Mesendoderm (in vitro differentiated cells): ENCODE measurements at regions not wholly inside any gene's neighbourhood (a gene's known extent, or its start where the extent isn't known, plus 50 kb on each side); places are given as distances from the start of the nearest gene placed in this dataset.
"Not testable (repeated sequence)": the region's sequence is repeated elsewhere in the genome, so short reads cannot be mapped to it uniquely, and the experiment has no call there.

Experiments
- DNase-seq: peaks from one replicate; pipeline ENCODE4 v3.0.0; 2013
- H2AK5ac ChIP-seq: 2 replicates; pipeline ENCODE4 v1.6.1; 2013; ENCODE audit warnings: low read length, inconsistent platforms
- H2BK120ac ChIP-seq: 2 replicates; pipeline ENCODE4 v1.6.1; 2013; ENCODE audit warnings: low read depth, mild to moderate bottlenecking, low read length, moderate library complexity, mixed read lengths
- H2BK15ac ChIP-seq: replicated peaks from 2 replicates; pipeline ENCODE4 v1.6.1; 2013; ENCODE audit warnings: low read depth, mild to moderate bottlenecking, moderate library complexity
- H2BK5ac ChIP-seq: 2 replicates; pipeline ENCODE4 v1.6.1; 2013; ENCODE audit warnings: low read length, inconsistent platforms
- H3K18ac ChIP-seq: 2 replicates; pipeline ENCODE4 v1.6.1; 2013; ENCODE audit warnings: mild to moderate bottlenecking, low read length, mixed read lengths
- H3K23ac ChIP-seq: one replicate; pipeline ENCODE4 v1.6.1; 2013; ENCODE audit warnings: low read length
- H3K27ac ChIP-seq: 2 replicates; pipeline ENCODE4 v1.5.1; 2013; ENCODE audit warnings: low read depth, mild to moderate bottlenecking, inconsistent platforms, low read length, moderate library complexity
- H3K27me3 ChIP-seq: 2 replicates; pipeline ENCODE4 v1.6.1; 2013; ENCODE audit warnings: low read length, control low read depth, mild to moderate bottlenecking, inconsistent platforms; ENCODE audit not compliant: insufficient read depth, poor library complexity
- H3K36me3 ChIP-seq: 2 replicates; pipeline ENCODE4 v1.6.1; 2013; ENCODE audit warnings: low read length, inconsistent platforms; ENCODE audit not compliant: control insufficient read depth, insufficient read depth
- H3K4ac ChIP-seq: one replicate; pipeline ENCODE4 v1.6.1; 2013; ENCODE audit warnings: low read depth, mild to moderate bottlenecking, low read length, moderate library complexity
- H3K4me1 ChIP-seq: 2 replicates; pipeline ENCODE4 v1.6.1; 2013; ENCODE audit warnings: low read depth, low read length, inconsistent platforms; ENCODE audit not compliant: control insufficient read depth
- H3K4me2 ChIP-seq: 2 replicates; pipeline ENCODE4 v1.6.1; 2013; ENCODE audit warnings: low read length
- H3K4me3 ChIP-seq: 2 replicates; pipeline ENCODE4 v1.5.1; 2013; ENCODE audit warnings: mild to moderate bottlenecking, low read length
- H3K56ac ChIP-seq: one replicate; pipeline ENCODE4 v1.6.1; 2013; ENCODE audit warnings: low read length
- H3K79me1 ChIP-seq: 2 replicates; pipeline ENCODE4 v1.6.1; 2013; ENCODE audit warnings: low read length, inconsistent platforms
- H3K79me2 ChIP-seq: 2 replicates; pipeline ENCODE4 v1.6.1; 2013; ENCODE audit warnings: mild to moderate bottlenecking, low read length; ENCODE audit not compliant: control insufficient read depth, insufficient read depth
- H3K9ac ChIP-seq: 2 replicates; pipeline ENCODE4 v1.6.1; 2013; ENCODE audit warnings: low read length, inconsistent platforms
- H4K5ac ChIP-seq: one replicate; pipeline ENCODE4 v1.6.1; 2013; ENCODE audit warnings: low read length
- H4K8ac ChIP-seq: one replicate; pipeline ENCODE4 v1.6.1; 2013; ENCODE audit warnings: low read depth, mild to moderate bottlenecking, control low read depth, low read length, moderate library complexity
- WGBS: extraction: QIAGEN DNeasy Blood & Tissue Kit; methylation state at CpG from one replicate; pipeline ENCODE4 v1.1.7; 2013; ENCODE audit warnings: low lambda C conversion rate, missing lambda C conversion rate; ENCODE audit not compliant: insufficient coverage; ENCODE audit errors: extremely low coverage; 5-methylcytosine and 5-hydroxymethylcytosine counted together

- not testable (repeated sequence) for H3K9ac ChIP-seq, H2BK5ac ChIP-seq, H3K79me1 ChIP-seq, H4K8ac ChIP-seq, H2AK5ac ChIP-seq, H3K27ac ChIP-seq, H3K4me1 ChIP-seq, H3K79me2 ChIP-seq, H3K36me3 ChIP-seq, H3K27me3 ChIP-seq, H3K4me2 ChIP-seq, H3K4me3 ChIP-seq, H2BK120ac ChIP-seq, H3K18ac ChIP-seq, H3K4ac ChIP-seq, H2BK15ac ChIP-seq, H3K23ac ChIP-seq, H3K56ac ChIP-seq, H4K5ac ChIP-seq, DNase-seq
- no CpG with 5 or more reads among the region's 1 CpG for WGBS
Measured at GRCh38 chr11:110843053-110843452, 130.8 kb upstream of the ARHGAP20 start.

GRCh38 chr11:110838808-110839207 lies 126.6 kb upstream of the ARHGAP20 start:
- Histone ChIP-seq H3K4me1 (no peaks in the 10 kb centered on the region), H2BK15ac (no peak overlapping the region), H3K79me2 (no peaks in the 10 kb centered on the region), H3K27ac (no peak overlapping the region), H3K4ac (no peak overlapping the region), H3K79me1 (no peaks in the 10 kb centered on the region), H3K18ac (no peak overlapping the region), H3K9ac (no peak overlapping the region), H2AK5ac (no peak overlapping the region), H4K5ac (no peak overlapping the region), H3K4me3 (no peak overlapping the region), H3K23ac (no peak overlapping the region), H2BK5ac (no peak overlapping the region), H2BK120ac (no peak overlapping the region), H3K27me3 (no peaks in the 10 kb centered on the region), H3K4me2 (no peak overlapping the region), H4K8ac (no peak overlapping the region), H3K36me3 (no peaks in the 10 kb centered on the region), H3K56ac (no peak overlapping the region)
- WGBS, result no CpG with 5 or more reads among the region's 2 CpGs
- peak; percentile 86 for DNase-seq

- Histone ChIP-seq H3K9ac (no peak overlapping the region), H3K23ac (no peak overlapping the region), H3K36me3 (no peaks in the 10 kb centered on the region), H2BK120ac (no peak overlapping the region), H3K18ac (no peak overlapping the region), H3K4me3 (no peak overlapping the region), H3K27me3 (no peaks in the 10 kb centered on the region), H3K79me1 (no peaks in the 10 kb centered on the region), H3K27ac (no peak overlapping the region), H3K4me2 (no peak overlapping the region), H2BK5ac (no peak overlapping the region), H2AK5ac (no peak overlapping the region), H4K5ac (no peak overlapping the region), H3K56ac (no peak overlapping the region), H3K4me1 (no peaks in the 10 kb centered on the region), H3K4ac (no peak overlapping the region), H3K79me2 (no peaks in the 10 kb centered on the region), H2BK15ac (no peak overlapping the region), H4K8ac (no peak overlapping the region)
- whole genome bisulfite sequencing, result no CpG with 5 or more reads among the region's 3 CpGs
- DNase-seq, result no peak
Measured at GRCh38 chr11:110837603-110838002, 125.4 kb upstream of the ARHGAP20 start.

GRCh38 chr11:110835106-110835505 lies 122.9 kb upstream of the ARHGAP20 start:
- no peak overlapping the region for H3K56ac ChIP-seq
- no peak overlapping the region for H3K4ac ChIP-seq
- H2BK15ac ChIP-seq, result no peak overlapping the region
- H3K79me1 ChIP-seq, result no peaks in the 10 kb centered on the region
- no peak overlapping the region for H3K4me2 ChIP-seq
- H3K4me1 ChIP-seq, result no peaks in the 10 kb centered on the region
- no peak overlapping the region for H3K9ac ChIP-seq
- no peak overlapping the region for H2AK5ac ChIP-seq
- no peak overlapping the region for H2BK5ac ChIP-seq
- no peak overlapping the region for H4K5ac ChIP-seq
- no peak overlapping the region for H2BK120ac ChIP-seq
- no peak overlapping the region for H4K8ac ChIP-seq
- no peak overlapping the region for H3K18ac ChIP-seq
- no peaks in the 10 kb centered on the region for H3K36me3 ChIP-seq
- H3K27ac ChIP-seq, result no peak overlapping the region
- no peak overlapping the region for H3K4me3 ChIP-seq
- no peaks in the 10 kb centered on the region for H3K27me3 ChIP-seq
- no peak overlapping the region for H3K23ac ChIP-seq
- no peaks in the 10 kb centered on the region for H3K79me2 ChIP-seq
- no peak for DNase-seq
- WGBS, result no CpG with 5 or more reads among the region's 8 CpGs

- Histone ChIP-seq H2AK5ac (no peak overlapping the region), H2BK120ac (no peak overlapping the region), H3K56ac (no peak overlapping the region), H3K27ac (no peak overlapping the region), H3K36me3 (no peaks in the 10 kb centered on the region), H4K5ac (no peak overlapping the region), H3K4me3 (no peak overlapping the region), H3K79me2 (no peaks in the 10 kb centered on the region), H2BK15ac (no peak overlapping the region), H3K18ac (no peak overlapping the region), H3K4ac (no peak overlapping the region), H4K8ac (no peak overlapping the region), H3K4me1 (no peaks in the 10 kb centered on the region), H3K4me2 (no peak overlapping the region), H3K23ac (no peak overlapping the region), H2BK5ac (no peak overlapping the region), H3K79me1 (no peaks in the 10 kb centered on the region), H3K27me3 (no peaks in the 10 kb centered on the region), H3K9ac (no peak overlapping the region)
- no peak for DNase-seq
- no CpG with 5 or more reads among the region's 4 CpGs for WGBS
Measured at GRCh38 chr11:110833033-110833484, 120.8 kb upstream of the ARHGAP20 start.

- Histone ChIP-seq H3K9ac (no peak overlapping the region), H3K23ac (no peak overlapping the region), H3K56ac (no peak overlapping the region), H3K4me3 (no peak overlapping the region), H2BK5ac (no peak overlapping the region), H3K4ac (no peak overlapping the region), H3K79me1 (no peaks in the 10 kb centered on the region), H2BK120ac (no peak overlapping the region), H4K8ac (no peak overlapping the region), H3K27me3 (no peaks in the 10 kb centered on the region), H3K27ac (no peak overlapping the region), H4K5ac (no peak overlapping the region), H3K36me3 (no peaks in the 10 kb centered on the region), H2AK5ac (no peak overlapping the region), H3K4me2 (no peak overlapping the region), H3K18ac (no peak overlapping the region), H3K4me1 (no peaks in the 10 kb centered on the region), H3K79me2 (no peaks in the 10 kb centered on the region), H2BK15ac (no peak overlapping the region)
- no CpG with 5 or more reads among the region's 2 CpGs for WGBS
- DNase-seq, result no peak
Measured at GRCh38 chr11:110832539-110832938, 120.3 kb upstream of the ARHGAP20 start.
